ENCODE measurements at regions not wholly inside any gene's neighbourhood (a gene's known extent, or its start where the extent isn't known, plus 50 kb on each side); places are given as distances from the start of the nearest gene placed in this dataset.

GRCh38 chr18:41465386-41465785 is 489.6 kb upstream of the PIK3C3 start:
- TF ChIP-seq CTCF (IDR thresholded peaks at IDR 0.05; ENCODE audit: low read depth, low read length) (no peak), POLR2A (IDR thresholded peaks at IDR 0.05; ENCODE audit: extremely low read depth, insufficient read length) (no peak), MYC (IDR thresholded peaks at IDR 0.05; ENCODE audit: low read depth, low read length) (no peak)
